Skeletal muscle tissue (tissue), 3 donors: ENCODE measurements at regions not wholly inside any gene's neighbourhood (a gene's known extent, or its start where the extent isn't known, plus 50 kb on each side); places are given as distances from the start of the nearest gene placed in this dataset.
"Not testable (repeated sequence)": the region's sequence is repeated elsewhere in the genome, so short reads cannot be mapped to it uniquely, and the experiment has no call there.

Experiments
- H3K27ac ChIP-seq: one replicate; pipeline ENCODE4 v1.7.0; 2013; ENCODE audit warnings: mild to moderate bottlenecking, low read depth, low read length, inconsistent platforms
- H3K27me3 ChIP-seq, 3 donors: one replicate each; pipeline ENCODE4 v1.7.0; 2013; ENCODE audit warnings: low read length in 3 of 3; ENCODE audit not compliant: control insufficient read depth in 3 of 3, insufficient read depth in 3 of 3
- H3K36me3 ChIP-seq, 3 donors: one replicate each; pipeline ENCODE4 v1.7.0; 2013; ENCODE audit warnings: low read length in 3 of 3; ENCODE audit not compliant: control insufficient read depth in 3 of 3, insufficient read depth in 3 of 3
- H3K4me1 ChIP-seq, 3 donors: one replicate each; pipeline ENCODE4 v1.7.0; 2013; ENCODE audit warnings: low read length in 3 of 3, mild to moderate bottlenecking in 3 of 3; ENCODE audit not compliant: control insufficient read depth in 3 of 3, insufficient read depth in 3 of 3
- H3K4me3 ChIP-seq, 3 donors: one replicate each; pipeline ENCODE4 v1.7.0; 2013; ENCODE audit warnings: low read length in 3 of 3
- H3K9ac ChIP-seq, 3 donors: one replicate each; pipeline ENCODE4 v1.7.0; 2013; ENCODE audit warnings: low read length in 3 of 3, mild to moderate bottlenecking in 3 of 3, moderate library complexity in 2 of 3, low read depth in 1 of 3
- H3K9me3 ChIP-seq, 3 donors: one replicate each; pipeline ENCODE4 v1.7.0; 2013; ENCODE audit warnings: low read length in 3 of 3; ENCODE audit not compliant: control insufficient read depth in 3 of 3
- donor health status: Osteomylitis.

DNA sequence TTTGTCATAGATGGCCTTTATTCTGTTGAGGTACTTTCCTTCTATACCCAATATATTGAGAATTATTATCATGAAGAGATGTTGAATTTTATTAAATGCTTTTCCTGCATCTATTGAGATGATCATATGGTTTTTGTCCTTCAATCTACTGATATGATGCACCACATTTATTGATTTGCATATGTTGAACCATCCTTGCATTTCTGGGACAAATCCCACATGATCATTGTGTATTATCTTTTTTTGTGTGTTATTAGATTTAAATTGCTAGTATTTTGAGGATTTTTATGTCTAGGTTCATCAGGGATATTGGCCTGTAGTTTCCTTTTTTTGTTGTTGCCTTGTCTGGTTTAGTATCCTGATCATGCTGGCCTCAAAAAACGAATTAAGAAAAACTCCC lies 124.5 kb upstream of the CES5A start:
- Histone ChIP-seq H3K27ac (no peak overlapping the region), H3K27me3 (no peaks in the 10 kb centered on the region), H3K4me3 (no peak overlapping the region), H3K9ac (no peak overlapping the region), H3K36me3 (no peaks in the 10 kb centered on the region), H3K4me1 (no peaks in the 10 kb centered on the region), H3K9me3 (no peaks in the 10 kb centered on the region)

- no peak overlapping the region for H3K9ac ChIP-seq
- H3K36me3 ChIP-seq = no peaks in the 10 kb centered on the region
- no peak overlapping the region for H3K27ac ChIP-seq
- no peaks in the 10 kb centered on the region for H3K4me1 ChIP-seq
- H3K27me3 ChIP-seq = no peaks in the 10 kb centered on the region
- H3K9me3 ChIP-seq = no peaks in the 10 kb centered on the region
- H3K4me3 ChIP-seq = no peak overlapping the region
Observed at GRCh38 chr16:55993088-55993487, 117.9 kb upstream of the CES5A start.

GRCh38 chr16:55992551-55992950 lies 117.4 kb upstream of the CES5A start:
- H3K27me3 ChIP-seq = no peaks in the 10 kb centered on the region
- no peaks in the 10 kb centered on the region for H3K36me3 ChIP-seq
- no peak overlapping the region for H3K4me3 ChIP-seq
- H3K9ac ChIP-seq = no peak overlapping the region
- H3K9me3 ChIP-seq = no peaks in the 10 kb centered on the region
- H3K4me1 ChIP-seq = no peaks in the 10 kb centered on the region
- no peak overlapping the region for H3K27ac ChIP-seq

- H3K4me1 ChIP-seq = no peaks in the 10 kb centered on the region
- no peak overlapping the region for H3K27ac ChIP-seq
- no peaks in the 10 kb centered on the region for H3K9me3 ChIP-seq
- no peaks in the 10 kb centered on the region for H3K36me3 ChIP-seq
- H3K27me3 ChIP-seq = no peaks in the 10 kb centered on the region
- no peak overlapping the region for H3K9ac ChIP-seq
- H3K4me3 ChIP-seq = no peak overlapping the region
Observed at GRCh38 chr16:55991843-55992242, 116.7 kb upstream of the CES5A start.

DNA sequence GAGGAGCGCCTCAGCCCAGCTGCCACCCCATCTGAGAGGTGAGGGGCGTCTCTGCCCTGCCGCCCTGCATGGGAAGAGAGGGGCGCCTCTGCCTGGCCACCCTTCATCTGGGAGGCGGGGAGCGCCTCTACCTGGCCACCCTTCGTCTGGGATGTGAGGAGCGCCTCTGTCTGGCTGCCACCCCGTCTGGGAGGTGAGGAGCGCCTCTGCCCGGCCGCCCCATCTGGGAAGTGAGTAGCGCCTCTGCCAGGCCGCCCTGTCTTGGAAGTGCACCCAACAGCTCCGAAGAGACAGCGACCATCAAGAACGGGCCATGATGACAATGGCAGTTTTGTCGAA lies 114.4 kb upstream of the CES5A start:
- H3K4me1 ChIP-seq = no peaks in the 10 kb centered on the region
- no peaks in the 10 kb centered on the region for H3K27me3 ChIP-seq
- H3K9ac ChIP-seq = no peak overlapping the region
- H3K4me3 ChIP-seq = no peak overlapping the region
- no peak overlapping the region for H3K27ac ChIP-seq
- H3K9me3 ChIP-seq = no peaks in the 10 kb centered on the region
- H3K36me3 ChIP-seq = no peaks in the 10 kb centered on the region

DNA sequence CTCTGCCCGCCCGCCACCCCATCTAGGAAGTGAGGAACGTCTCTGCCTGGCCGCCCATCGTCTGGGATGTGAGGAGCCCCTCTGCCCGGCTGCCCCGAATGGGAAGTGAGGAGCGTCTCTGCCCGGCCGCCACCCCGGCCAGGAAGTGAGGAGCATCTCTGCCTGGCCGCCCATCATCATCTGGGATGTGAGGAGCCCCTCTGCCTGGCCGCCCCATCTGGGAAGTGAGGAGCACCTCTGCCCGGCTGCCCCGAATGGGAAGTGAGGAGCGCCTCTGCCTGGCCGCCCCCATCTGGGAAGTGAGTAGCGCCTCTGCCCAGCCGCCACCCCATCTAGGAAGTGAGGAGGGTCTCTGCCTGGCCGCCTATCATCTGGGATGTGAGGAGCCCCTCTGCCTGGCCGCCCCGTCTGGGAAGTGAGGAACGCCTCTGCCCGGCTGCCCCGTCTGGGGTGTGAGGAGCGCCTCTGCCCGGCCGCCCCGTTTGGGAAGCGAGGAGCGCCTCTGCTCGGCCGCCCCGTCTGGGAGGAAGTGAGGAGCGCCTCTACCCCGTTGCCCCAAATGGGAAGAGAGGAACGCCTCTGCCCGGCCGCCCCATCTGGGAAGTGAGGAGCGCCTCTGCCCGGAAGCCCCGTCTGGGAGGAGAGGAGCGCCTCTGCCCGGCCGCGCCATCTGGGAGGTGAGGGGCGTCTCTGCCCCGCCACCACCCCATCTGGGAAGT lies 113.8 kb upstream of the CES5A start:
- H3K27ac ChIP-seq, H3K4me1 ChIP-seq, H3K27me3 ChIP-seq, H3K9me3 ChIP-seq, H3K9ac ChIP-seq, H3K4me3 ChIP-seq, H3K36me3 ChIP-seq: not testable (repeated sequence)

- no peak overlapping the region for H3K27ac ChIP-seq
- no peak overlapping the region for H3K4me3 ChIP-seq
- H3K27me3 ChIP-seq = no peaks in the 10 kb centered on the region
- H3K9ac ChIP-seq = no peak overlapping the region
- no peaks in the 10 kb centered on the region for H3K36me3 ChIP-seq
- no peaks in the 10 kb centered on the region for H3K9me3 ChIP-seq
- no peaks in the 10 kb centered on the region for H3K4me1 ChIP-seq
Observed at GRCh38 chr16:55988013-55988412, 112.8 kb upstream of the CES5A start.

- no peak overlapping the region for H3K4me3 ChIP-seq
- H3K9ac ChIP-seq = no peak overlapping the region
- H3K27me3 ChIP-seq = no peaks in the 10 kb centered on the region
- H3K9me3 ChIP-seq = no peaks in the 10 kb centered on the region
- H3K27ac ChIP-seq = no peak overlapping the region
- no peaks in the 10 kb centered on the region for H3K4me1 ChIP-seq
- no peaks in the 10 kb centered on the region for H3K36me3 ChIP-seq
Observed at GRCh38 chr16:55982597-55982996, 107.4 kb upstream of the CES5A start.

DNA sequence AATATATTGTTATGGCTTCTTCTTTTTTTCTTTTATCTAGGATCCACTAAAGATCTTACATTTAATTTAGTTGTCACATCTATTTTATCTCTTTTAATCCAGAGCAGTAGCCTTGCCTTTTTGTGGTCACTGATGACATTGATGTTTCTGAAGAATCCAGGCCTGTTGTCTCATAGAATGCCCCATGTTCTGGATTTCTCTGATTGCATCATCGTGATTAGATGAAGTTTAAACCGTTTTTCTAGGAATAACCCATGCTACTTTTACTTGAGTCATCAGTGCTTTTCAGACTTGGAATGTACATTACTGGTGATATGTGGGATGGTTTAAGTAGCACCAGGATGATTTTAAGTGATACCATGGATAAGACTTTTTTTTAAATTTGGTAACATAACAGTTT lies 106.4 kb upstream of the CES5A start:
- Histone ChIP-seq H3K4me3 (no peak overlapping the region), H3K27me3 (no peaks in the 10 kb centered on the region), H3K9me3 (no peaks in the 10 kb centered on the region), H3K27ac (no peak overlapping the region), H3K9ac (no peak overlapping the region), H3K36me3 (no peaks in the 10 kb centered on the region), H3K4me1 (no peaks in the 10 kb centered on the region)

- H3K27me3 ChIP-seq = no peaks in the 10 kb centered on the region
- no peaks in the 10 kb centered on the region for H3K36me3 ChIP-seq
- H3K27ac ChIP-seq = no peak overlapping the region
- no peaks in the 10 kb centered on the region for H3K4me1 ChIP-seq
- H3K9ac ChIP-seq = no peak overlapping the region
- no peaks in the 10 kb centered on the region for H3K9me3 ChIP-seq
- no peak overlapping the region for H3K4me3 ChIP-seq
Observed at GRCh38 chr16:55976815-55977214, 101.6 kb upstream of the CES5A start.

- H3K4me1 ChIP-seq = no peaks in the 10 kb centered on the region
- no peaks in the 10 kb centered on the region for H3K27me3 ChIP-seq
- no peak overlapping the region for H3K9ac ChIP-seq
- no peaks in the 10 kb centered on the region for H3K36me3 ChIP-seq
- no peak overlapping the region for H3K27ac ChIP-seq
- H3K4me3 ChIP-seq = no peak overlapping the region
- no peaks in the 10 kb centered on the region for H3K9me3 ChIP-seq
Observed at GRCh38 chr16:55971447-55971846, 96.3 kb upstream of the CES5A start.
